HG03039 (cell line): ENCODE measurements at regions not wholly inside any gene's neighbourhood (a gene's known extent, or its start where the extent isn't known, plus 50 kb on each side); places are given as distances from the start of the nearest gene placed in this dataset.
"Not testable (repeated sequence)": the region's sequence is repeated elsewhere in the genome, so short reads cannot be mapped to it uniquely, and the experiment has no call there.

Experiments used
- ATAC-seq: cut with Tn5 transposase; IDR thresholded peaks from one replicate; pipeline ENCODE4 v1.9.1; 2021; ENCODE audit warnings: mild to moderate bottlenecking, moderate library complexity; ENCODE audit not compliant: unreplicated experiment

DNA sequence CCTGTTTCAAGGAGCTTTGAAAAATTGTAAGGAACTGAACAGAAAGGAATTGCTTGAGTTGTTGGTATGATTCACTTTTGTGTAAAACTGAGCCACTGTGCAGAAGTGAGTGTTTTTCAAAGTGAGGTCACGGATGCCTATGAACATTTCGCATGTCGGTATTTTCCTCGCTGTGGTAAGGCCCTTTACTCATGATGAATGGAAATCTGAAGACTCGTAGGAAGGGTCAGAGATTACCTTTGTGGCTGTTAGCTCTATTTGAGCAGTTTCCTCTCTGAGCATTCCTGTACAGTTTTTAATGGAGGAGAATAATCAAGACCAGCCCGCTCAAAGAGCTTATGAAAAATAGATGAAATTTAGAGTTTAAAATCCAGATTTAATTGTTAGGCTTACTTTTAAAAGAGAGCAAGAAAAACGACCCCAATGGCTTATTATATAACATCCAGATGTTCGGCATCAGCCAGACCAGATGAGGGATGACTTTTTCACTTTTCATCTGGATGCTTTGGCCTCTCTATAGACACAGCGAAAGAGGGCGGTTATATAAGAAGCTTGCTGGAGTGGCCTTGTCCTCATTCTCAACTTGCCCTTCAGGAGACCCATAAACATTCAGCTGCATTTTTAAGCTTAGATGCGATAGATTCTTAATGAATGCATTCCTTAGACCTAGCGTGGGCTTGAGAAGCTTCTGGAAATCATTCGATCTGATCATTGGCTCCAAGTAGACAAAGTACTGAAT, 99.5 kb downstream of the CD83 start:
- ATAC-seq, result no peak

DNA sequence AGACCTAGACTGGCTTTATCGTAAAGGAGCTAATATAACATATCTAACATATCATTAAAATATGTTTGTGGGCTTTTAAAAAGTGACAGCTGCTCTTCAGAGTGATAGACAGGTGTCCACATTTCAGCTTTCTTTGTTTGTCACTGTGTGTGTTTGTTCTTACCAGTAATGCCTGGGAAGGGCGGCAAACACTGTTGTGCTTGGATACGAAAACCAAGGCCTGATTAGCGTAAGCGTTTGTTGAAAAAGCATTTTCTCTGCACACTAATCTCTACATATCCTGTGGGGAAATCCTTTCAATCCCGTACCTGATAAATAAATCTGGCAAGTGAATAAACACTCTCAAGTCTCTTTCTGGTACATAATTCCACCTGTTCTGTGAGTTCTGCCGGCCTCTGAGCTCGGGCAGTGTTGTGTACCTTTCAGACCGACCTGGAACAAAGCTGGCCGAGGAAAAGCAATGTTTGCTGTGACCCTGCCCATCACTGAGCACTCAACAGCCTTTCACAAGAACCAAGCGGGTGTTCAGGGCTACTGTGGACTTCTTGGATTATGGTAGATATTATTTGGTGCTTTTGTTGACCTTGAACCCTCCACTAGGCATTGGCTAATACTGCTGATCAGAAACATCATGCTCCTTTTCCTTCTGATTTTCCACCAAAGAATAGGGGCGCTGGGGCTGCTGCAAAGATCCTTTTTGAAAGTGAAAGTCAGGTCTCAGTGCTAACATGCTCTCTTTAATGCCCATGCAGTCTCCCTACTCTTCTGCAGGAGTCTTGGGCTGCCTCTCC, 100.4 kb downstream of the CD83 start:
- ATAC-seq, result no peak

DNA sequence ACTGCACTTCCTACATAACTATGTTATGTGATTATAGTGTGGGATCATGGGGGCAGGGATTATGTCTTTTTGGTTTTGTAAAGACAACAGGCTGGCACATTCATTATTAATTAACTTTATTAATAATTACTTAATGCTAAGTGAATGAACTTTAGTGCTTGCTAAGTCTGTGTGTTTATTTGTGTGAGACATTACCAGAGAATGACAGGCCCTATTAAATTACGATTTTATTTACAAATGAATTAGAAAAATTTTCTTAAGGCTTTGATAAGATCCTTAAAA, 100.9 kb downstream of the CD83 start:
- ATAC-seq, result no peak

DNA sequence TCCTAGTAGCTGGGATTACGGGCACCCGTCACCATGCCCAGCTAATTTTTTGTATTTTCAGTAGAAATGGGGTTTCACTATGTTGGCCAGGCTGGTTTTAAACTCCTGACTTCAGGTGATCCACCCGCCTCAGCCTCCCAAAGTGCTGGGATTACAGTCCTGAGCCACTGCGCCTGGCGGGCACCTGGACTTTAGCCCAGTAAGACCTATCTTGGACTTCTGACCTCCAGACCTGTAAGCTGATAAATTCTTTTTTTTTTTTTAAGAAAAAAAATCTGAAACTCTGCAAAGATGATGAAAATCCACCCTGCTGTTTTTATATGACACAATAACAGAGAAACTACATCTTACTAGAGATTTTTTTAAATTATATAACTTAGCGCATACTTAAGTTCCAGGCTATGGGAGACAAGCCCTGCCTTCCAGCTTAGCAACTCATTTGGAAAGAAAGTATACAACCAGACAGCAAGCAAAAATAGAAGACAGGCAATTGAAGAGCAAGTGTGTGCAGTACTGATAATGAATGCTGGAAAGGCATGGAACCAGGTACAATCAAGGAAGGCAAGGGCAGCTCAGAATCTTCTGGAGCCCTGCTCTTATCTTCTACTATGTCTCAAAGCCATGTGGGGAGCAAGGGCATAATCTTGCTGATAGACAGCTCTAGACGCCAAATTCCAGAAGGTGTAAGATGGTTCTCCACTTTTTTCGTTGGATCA, 104.2 kb downstream of the CD83 start:
- ATAC-seq, result no peak

DNA sequence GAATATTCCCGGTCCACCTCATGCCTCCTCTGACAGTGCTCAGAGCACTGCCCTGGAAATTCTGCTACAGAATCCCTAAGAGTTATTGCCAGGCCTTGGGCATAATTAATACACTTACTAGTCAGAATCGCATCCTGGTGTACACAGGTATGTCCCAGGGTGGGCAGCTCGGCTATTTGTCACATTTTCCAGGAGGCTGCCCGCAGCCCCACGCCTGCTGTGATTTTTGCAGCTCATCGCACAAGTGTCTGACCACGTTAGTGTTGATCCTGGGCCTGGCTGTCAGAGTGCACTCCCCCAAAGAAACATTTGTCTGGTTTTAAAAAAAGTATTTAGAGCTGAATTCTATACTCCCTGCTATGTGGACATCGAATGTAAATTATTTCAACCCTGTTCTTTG, 105.4 kb downstream of the CD83 start:
- ATAC-seq, result no peak

DNA sequence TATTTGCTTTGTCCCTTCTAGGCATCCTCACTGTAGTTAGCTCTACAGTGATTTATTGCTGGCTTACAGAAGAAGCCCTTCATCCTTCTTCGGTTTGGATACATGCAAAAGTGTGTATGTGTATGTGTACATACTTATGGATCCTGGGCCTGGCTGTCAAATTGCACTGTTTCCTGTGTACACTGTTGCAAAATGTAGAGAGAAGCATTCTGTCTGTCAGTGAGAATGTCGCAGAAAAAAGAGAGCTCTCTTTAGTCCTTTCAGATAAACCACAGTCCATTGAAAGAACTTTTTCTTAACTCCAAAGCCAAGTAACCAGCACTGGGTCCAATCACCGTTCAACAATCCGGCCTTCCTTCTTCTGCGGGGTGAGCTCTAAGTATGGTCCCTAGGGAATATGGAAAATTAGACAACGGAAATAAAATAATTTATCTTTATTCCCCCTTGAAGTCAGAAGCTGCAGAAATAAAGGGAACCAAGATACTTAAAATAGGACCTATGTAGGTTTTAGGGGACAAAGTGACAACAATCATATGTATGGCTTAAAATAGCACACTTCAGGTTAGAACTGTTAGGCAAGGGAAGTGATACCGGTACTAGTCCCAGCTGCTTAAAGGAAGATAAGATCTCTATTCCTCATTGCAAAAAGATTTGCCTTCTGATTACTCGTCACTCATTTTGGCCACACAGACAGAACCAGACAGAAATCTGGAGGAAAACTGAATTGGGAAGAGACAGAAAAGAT, 107.0 kb downstream of the CD83 start:
- no peak for ATAC-seq

DNA sequence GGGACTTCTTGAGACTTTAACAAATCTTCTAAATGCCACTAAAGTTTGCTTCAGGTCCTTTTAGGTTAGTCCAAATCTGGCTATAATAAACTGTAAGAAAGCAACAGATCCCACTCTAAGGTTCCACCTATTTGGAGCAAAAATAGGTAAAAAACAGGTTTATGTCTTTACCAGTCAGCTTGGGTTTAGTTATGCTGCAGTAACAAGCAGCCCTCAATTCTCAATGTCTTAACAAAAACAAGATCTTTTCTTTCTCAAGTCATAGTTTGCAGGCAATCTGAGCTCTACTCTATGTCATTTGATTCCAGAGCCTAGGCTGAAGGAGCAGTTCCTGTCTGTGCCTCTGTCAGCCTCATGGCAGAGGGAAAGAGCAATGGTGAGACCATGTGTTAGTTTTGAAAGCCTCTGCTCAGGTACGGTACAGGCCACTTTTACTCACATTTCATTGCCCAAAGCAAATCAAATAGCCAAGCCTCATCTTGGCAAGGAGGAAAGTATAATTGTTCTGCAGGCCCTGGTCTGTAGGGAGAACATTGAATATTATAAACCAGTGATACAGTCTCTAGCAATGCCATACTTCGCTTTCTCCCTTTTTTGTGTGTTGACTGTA, 108.6 kb downstream of the CD83 start:
- no peak for ATAC-seq

DNA sequence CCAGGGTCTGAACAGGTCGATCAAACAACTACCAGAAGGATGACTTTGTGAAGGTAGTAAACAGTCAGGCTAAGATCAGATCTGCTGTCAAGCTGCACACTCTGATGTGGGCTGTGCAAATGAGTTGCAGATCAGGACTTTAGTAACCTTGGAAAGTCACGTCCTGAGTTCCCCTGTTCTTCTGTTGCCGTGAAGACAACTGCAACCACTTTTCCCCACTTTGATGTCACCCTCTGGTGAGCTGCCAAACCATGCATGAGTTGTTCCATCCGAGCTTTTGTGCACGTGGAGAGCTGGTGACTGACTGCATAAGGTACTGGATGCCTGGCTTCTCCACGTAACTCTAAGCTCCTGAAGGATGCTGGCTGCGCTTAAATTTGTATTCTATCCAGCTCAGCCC, 111.0 kb downstream of the CD83 start:
- no peak for ATAC-seq

DNA sequence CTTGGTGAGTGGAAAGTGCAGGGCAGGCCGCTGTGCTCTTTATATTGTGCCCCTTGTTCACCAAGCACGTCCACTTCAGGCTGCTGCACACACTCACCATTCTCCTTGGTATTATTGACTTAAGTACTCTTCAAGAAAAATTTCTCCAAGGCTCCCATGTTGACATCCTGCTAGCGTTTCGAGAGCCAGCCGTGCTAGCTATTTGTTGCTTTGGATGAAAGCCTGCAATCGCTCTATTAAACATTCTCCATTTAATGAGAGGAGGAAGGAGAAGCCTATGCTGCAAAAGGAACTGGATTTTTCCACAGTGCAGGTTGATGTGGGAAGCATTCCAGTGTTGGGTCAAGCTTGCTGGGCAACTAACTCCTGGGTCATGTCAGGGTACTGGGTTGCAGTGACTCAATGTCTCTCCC, 113.5 kb downstream of the CD83 start:
- no peak for ATAC-seq

DNA sequence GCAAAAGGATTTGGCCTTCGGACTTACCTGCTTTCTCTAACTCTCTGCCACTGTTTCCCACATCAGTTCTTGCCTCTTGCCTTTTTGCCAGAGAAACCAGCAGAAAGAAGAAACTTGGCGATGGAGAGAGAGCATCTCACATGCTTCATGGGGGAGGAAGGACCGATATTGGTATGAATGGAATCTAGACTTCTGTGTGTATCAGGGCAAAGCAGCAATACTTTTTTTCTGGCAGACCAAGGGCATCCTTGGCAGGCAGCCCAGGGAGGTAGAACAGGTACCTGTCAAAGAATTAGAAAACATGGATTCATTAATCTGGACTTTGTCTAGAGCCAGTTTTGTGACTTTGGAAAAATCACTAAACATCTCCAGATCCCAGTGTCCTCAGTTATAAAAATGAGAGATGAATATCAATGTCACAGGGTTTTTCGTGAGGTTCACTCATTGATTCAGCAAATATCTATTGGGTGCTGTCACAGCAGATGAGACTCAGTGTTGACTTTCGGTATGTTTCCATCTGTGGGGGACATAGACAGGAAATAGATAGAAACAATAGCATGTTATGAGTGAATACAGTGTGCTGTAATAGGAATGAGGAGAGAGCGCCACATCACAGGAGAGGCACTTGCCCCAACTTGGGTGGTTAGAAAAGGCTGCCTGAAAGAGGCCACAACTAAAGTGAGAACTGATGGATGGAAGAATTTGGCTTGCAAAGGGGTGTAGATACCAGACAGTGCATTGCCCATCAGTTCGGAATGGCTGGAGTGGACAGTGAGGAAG, 114.1 kb downstream of the CD83 start:
- ATAC-seq, result no peak

DNA sequence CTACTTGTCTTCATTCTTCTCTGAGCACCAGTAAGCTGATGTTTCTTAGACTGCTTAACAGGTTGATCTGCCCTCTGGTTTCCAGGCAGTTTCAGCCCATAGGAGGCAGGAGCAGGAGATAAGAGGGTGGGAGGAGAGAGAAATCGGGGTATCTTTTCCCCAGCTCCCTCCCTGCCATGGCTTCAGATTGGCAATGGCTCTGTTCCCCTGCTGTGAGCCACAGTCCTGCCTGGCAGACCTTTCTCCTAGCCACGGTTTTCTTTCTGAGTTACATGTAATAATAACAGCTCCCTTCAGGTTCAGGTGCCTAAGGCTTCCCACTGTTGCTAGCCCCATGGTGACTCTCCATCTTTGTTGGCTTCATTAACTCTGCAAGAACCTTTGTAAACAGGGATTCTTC, 115.3 kb downstream of the CD83 start:
- ATAC-seq, result no peak

DNA sequence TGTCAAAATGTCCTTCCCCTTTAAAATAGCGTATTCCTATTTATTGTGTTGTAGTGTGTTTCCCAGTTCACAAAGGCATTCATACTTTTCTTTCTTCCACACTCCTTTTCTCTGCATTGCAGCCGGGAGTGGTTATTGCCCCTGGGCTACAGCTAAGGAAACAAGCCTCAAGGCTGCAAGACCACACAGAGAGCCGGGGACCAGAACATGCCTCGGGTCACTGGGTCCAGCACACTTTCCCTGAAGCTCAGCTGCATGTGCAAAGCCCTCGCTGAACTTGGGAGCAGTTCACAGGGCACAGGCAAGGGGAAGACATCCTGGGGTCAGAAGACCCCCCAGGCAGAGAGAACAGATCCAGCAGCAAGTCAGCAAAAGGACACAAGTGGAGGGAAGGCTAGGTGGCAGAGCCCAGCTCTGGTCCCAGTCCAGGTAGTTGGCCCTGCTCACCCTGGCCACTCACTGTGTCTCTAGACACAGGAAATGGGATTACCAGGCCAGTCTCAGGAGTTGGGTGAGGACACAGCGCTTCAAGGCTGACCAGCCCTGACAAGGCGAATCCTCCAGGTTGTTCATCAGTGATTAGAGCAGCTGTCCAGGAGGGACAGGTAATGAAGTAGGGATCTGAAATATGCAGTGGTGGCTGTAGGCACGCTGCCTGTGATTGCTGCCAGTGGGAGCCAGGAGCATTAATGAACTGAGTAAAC, 118.2 kb downstream of the CD83 start:
- no peak for ATAC-seq

DNA sequence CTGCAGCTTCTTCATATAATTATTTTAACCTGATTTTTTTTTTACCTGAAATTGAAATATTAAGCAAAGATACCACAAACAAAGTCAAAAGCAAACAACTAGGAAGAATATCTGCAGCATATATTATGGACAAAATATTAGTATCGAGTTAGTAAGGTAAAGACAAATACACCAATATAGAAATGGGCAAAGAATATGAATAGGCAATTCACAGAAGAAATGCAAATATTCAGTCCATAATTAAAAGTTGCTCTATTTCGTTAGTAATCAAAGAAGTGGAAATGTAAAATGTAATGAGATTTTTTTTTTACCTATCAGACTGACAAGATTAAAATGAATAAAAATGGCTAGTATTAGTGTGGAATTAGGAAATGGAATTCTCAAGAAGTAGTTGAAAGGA, 121.5 kb downstream of the CD83 start:
- no peak for ATAC-seq

DNA sequence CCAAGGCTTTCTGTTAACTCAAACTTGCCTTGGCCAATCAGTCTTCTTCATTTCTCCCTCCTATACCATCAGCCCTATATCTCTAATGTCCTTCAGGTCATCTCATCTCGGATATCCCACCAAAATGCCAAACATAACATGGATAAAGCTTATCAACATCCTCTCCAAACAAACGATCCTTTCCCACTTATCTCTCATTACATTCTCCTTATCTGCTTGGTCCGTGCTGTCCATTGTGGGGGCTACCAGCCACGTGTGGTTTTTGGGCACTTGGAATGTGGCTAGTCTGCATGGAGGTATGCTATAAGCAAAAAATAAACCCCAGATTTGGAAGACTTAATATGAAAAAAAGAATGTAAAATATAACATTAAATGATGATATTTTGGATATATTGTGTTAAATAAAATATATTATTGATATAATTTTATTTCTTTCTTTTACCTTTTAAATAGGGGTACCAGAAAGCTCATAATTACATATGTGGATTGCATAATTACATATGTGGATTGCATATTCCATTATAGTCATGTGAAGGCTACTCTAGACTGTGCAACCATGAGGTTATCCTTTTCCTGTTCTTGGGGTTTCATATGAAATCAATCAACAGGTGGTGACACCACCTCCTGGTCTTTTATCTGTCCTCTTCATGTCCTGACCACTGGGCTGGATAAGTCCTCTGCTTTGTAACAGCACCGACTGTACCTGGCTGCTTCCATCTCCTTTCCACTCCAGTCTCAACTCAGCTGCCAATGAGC, 123.0 kb downstream of the CD83 start:
- no peak for ATAC-seq

DNA sequence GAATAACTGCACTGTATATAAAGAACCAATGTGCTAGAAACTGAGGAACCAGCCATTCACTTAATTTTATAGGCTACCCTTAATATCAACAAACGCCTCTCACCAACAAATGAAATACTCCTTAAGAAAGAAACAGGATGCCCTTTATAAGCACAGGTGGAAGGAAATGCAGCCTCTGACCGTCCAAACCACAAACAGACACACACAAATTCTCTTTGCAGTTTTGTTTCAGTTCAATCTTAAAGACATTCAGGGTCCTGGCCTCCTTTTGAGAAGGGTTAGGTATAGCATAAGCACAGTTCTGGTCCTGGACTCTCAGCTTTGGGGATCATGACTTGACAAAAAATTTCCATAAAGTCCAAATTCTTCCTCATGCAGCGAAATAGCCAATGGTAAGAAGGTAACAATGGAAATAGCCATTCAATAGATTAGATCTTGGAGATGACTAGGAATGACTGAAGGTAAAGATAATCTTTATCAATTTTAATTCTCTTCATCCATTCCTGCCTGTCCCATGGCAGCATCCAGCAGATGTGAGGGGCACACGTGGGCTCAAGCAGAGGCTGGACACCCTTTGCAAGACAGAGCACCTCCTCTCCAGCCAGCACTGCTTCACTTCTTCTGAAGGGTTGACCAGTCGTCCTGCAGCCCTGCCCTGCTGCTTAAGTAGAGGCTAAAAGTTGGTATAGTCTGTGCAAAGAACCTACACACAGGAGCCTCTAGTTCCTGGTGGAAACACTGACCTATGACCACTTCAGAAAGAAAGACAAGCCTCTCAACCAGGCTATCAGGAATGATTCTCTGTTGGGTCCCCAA, 123.9 kb downstream of the CD83 start:
- ATAC-seq, result no peak

DNA sequence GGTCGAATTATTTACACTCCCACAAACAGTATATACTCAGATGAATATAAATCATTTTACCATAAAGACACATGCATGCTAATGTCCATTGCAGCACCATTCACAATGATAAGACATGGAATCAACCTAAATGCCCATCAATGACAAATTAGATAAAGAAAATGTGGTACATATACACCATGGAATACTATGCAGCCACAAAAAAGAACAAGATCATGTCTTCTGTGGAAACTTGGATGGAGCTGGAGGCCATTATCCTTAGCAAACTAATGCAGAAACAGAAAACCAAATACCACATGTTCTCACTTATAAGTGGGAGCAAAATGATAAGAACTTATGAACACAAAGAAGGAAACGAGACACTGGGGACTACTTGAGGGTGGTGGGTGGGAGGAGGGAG, 125.3 kb downstream of the CD83 start:
- ATAC-seq, result not testable (repeated sequence)

DNA sequence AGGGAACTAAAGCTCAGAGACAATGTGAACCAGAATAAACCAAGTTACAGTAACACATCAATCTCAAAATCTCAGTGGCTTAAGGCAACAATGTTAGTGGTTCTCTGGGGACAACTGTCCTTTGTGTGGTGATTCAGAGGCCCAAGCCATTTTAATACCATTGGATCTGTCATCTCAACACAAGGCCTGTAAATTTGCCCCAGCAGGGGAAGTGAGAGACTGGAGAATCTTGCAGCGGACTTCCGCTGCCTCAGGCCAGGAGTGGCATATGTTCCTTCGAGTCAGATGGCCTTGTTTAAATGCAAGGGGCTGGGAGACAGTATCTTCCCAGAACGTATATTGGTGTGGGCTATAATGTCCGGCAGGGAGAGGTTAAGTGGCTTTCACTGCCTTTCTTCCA, 126.0 kb downstream of the CD83 start:
- ATAC-seq, result no peak

DNA sequence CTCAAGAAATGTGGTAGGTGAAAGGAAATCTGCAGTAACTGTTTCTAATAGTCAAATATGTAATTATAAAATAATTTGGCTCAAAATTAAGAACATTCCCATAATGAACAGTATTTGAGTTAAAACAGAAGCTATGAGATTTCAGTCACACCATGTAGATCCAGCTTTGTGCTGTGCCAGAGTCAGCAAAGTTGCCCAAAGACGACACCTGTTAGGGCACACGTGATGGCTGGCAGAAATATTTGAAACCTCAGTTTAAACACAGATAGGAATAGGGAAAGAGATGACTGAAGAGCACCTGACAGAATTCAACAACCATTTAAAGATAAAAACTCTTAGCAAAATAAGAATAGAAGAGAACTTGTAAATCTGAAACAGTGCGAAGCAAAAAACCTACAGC, 129.3 kb downstream of the CD83 start:
- ATAC-seq, result no peak
